Endothelial cell of umbilical vein (primary cell): ENCODE measurements at regions not wholly inside any gene's neighbourhood (a gene's known extent, or its start where the extent isn't known, plus 50 kb on each side); places are given as distances from the start of the nearest gene placed in this dataset.

ENCODE experiments used
- BruUV-seq: library from RNA; stranded (reverse); fragments of 400-500 nt; replicated peaks from 2 replicates; lab custom pipeline; 2021; lab: Mats Ljungman, UMichigan
- CTCF ChIA-PET: fragments of 300-600, 350-600 bp; sonication (Branson Sonifier 250); formaldehyde crosslinking; loops from one replicate; lab custom pipeline; 2021; ENCODE audit warnings: antibody characterized with exemption, inconsistent platforms; lab: Charles Lee
- POLR2A ChIA-PET: fragments of 300-600, 350-600 bp; sonication (Branson Sonifier 250); formaldehyde crosslinking; loops from one replicate; lab custom pipeline; 2021; ENCODE audit warnings: antibody characterized with exemption, inconsistent platforms; lab: Charles Lee
- DNase-seq: peaks from one replicate; pipeline ENCODE4 v3.0.0-alpha.2; 2011; ENCODE audit warnings: low read depth, low spot score
- FAIRE-seq: peaks from 2 replicates; lab custom pipeline; 2011; peaks lifted over from hg19 to GRCh38; lab: Jason Lieb, UNC
- H2AFZ ChIP-seq: 2 replicates; pipeline ENCODE4 v1.6.0; 2012; ENCODE audit warnings: low read depth, low read length, control low read depth, inconsistent platforms
- H3K27ac ChIP-seq: 2 replicates; pipeline ENCODE4 v1.5.1; 2011; ENCODE audit warnings: low read depth, mild to moderate bottlenecking, control low read depth, low read length, moderate library complexity; ENCODE audit not compliant: insufficient read depth
- H3K27me3 ChIP-seq, 2 experiments: 2 replicates each; pipeline versions ENCODE4 v1.6.0 to v1.6.1; 2011; ENCODE audit warnings: low read length in 2 of 2, mixed read lengths in 1 of 2; ENCODE audit not compliant: control insufficient read depth in 2 of 2, insufficient read depth in 2 of 2
- H3K36me3 ChIP-seq, 2 experiments: 2 replicates in 1 of 2; 3 replicates in 1 of 2; pipeline ENCODE4 v1.5.1; 2011; ENCODE audit warnings: low read length in 2 of 2, mild to moderate bottlenecking in 1 of 2, moderate library complexity in 1 of 2; ENCODE audit not compliant: control insufficient read depth in 2 of 2, insufficient read depth in 2 of 2; ENCODE audit errors: extremely low read depth in 1 of 2
- H3K4me1 ChIP-seq: 3 replicates; pipeline ENCODE4 v1.5.1; 2011; ENCODE audit warnings: mild to moderate bottlenecking, low read length; ENCODE audit not compliant: control insufficient read depth, insufficient read depth; ENCODE audit errors: extremely low read depth
- H3K4me2 ChIP-seq: 2 replicates; pipeline ENCODE4 v1.6.1; 2011; ENCODE audit warnings: low read length, control low read depth, mixed read lengths; ENCODE audit not compliant: insufficient read depth
- H3K4me3 ChIP-seq, 3 experiments: fragments of 200-600 bp in 1 of 3; sonication (generic), shearing (Covaris generic) in 1 of 3; replicated peaks in 1 of 3; 2 replicates each; pipeline ENCODE4 v1.5.1; 2011 to 2016; ENCODE audit warnings: control low read depth in 3 of 3, low read length in 3 of 3, mild to moderate bottlenecking in 2 of 3, inconsistent platforms in 1 of 3, low read depth in 1 of 3, moderate library complexity in 1 of 3; ENCODE audit not compliant: insufficient read depth in 1 of 3
- H3K79me2 ChIP-seq: 2 replicates; pipeline ENCODE4 v1.6.0; 2012; ENCODE audit warnings: low read length, inconsistent platforms; ENCODE audit not compliant: control insufficient read depth, insufficient read depth
- H3K9ac ChIP-seq: replicated peaks from 2 replicates; pipeline ENCODE3; 2011; ENCODE audit warnings: low read length, control low read depth; ENCODE audit not compliant: insufficient read depth; ENCODE audit errors: extremely low read depth
- H3K9me1 ChIP-seq: replicated peaks from 3 replicates; pipeline ENCODE4 v1.6.0; 2011; ENCODE audit warnings: mild to moderate bottlenecking, low read length; ENCODE audit not compliant: control insufficient read depth, insufficient read depth; ENCODE audit errors: extremely low read depth
- H3K9me3 ChIP-seq: replicated peaks from 2 replicates; pipeline ENCODE4 v1.5.1; 2012; ENCODE audit warnings: low read length, inconsistent platforms; ENCODE audit not compliant: control insufficient read depth, insufficient read depth
- H4K20me1 ChIP-seq: replicated peaks from 2 replicates; pipeline ENCODE3; 2011; ENCODE audit warnings: mild to moderate bottlenecking, low read length; ENCODE audit not compliant: control insufficient read depth, insufficient read depth; ENCODE audit errors: extremely low read depth
- EZH2 ChIP-seq: IDR thresholded peaks from 2 replicates; pipeline ENCODE4 v1.6.1; 2012; ENCODE audit warnings: borderline replicate concordance, low read depth, mild to moderate bottlenecking, moderate library complexity, low read length, inconsistent platforms; ENCODE audit not compliant: severe bottlenecking
- FOS ChIP-seq: IDR thresholded peaks from 2 replicates; pipeline ENCODE4 v1.6.1; 2011; ENCODE audit warnings: mild to moderate bottlenecking, low read length, moderate library complexity, borderline replicate concordance; ENCODE audit not compliant: insufficient read depth
- GATA2 ChIP-seq: IDR thresholded peaks from 2 replicates; pipeline ENCODE4 v1.7.0; 2011; ENCODE audit warnings: low read depth, mild to moderate bottlenecking, moderate library complexity, mixed read lengths, low read length; ENCODE audit not compliant: insufficient read length, insufficient read depth
- JUN ChIP-seq: IDR thresholded peaks from 2 replicates; pipeline ENCODE4 v1.6.1; 2011; ENCODE audit warnings: borderline replicate concordance, low read depth; ENCODE audit not compliant: insufficient read length, insufficient read depth
- MYC ChIP-seq: IDR thresholded peaks from one replicate; pipeline ENCODE4 v1.6.1; 2011; ENCODE audit warnings: mild to moderate bottlenecking, low read depth, low read length
- POLR2A ChIP-seq: IDR thresholded peaks from 2 replicates; pipeline ENCODE4 v1.6.1; 2012; ENCODE audit warnings: low read depth, mild to moderate bottlenecking, control low read depth, low read length
- POLR2AphosphoS5 ChIP-seq: IDR thresholded peaks from 2 replicates; pipeline ENCODE4 v1.6.1; 2012; ENCODE audit warnings: low read depth, mild to moderate bottlenecking, control low read depth, low read length, moderate library complexity; ENCODE audit not compliant: insufficient read depth
- dilution Hi-C: fragments of 300-500 bp; cut with MboI; formaldehyde crosslinking; loops from one replicate; pipeline ENCODE4 v1.15.0; 2019; ENCODE audit warnings: low sequenced_read_pairs; ENCODE audit not compliant: extremely low pct_ligation_motif_present
- intact Hi-C: fragments of 100-400 bp; cut with micrococcal nuclease; formaldehyde crosslinking; loops from one replicate; pipeline ENCODE4 v1.10.0; 2022
- TF ChIP-seq, protein P1 (sequence below): IDR thresholded peaks from 2 replicates; pipeline ENCODE4 v1.6.1; 2011; ENCODE audit not compliant: insufficient read depth, insufficient read length
- TF ChIP-seq, protein P2 (sequence below), 2 donors: IDR thresholded peaks; 1 replicate in 1 of 2; 2 replicates in 1 of 2; pipeline ENCODE4 v1.5.1; 2011; ENCODE audit warnings: low read length in 2 of 2, mild to moderate bottlenecking in 2 of 2, moderate library complexity in 2 of 2, control low read depth in 1 of 2, inconsistent platforms in 1 of 2, low read depth in 1 of 2; ENCODE audit not compliant: insufficient read depth in 1 of 2; ENCODE audit errors: extremely low read depth in 1 of 2

DNA sequence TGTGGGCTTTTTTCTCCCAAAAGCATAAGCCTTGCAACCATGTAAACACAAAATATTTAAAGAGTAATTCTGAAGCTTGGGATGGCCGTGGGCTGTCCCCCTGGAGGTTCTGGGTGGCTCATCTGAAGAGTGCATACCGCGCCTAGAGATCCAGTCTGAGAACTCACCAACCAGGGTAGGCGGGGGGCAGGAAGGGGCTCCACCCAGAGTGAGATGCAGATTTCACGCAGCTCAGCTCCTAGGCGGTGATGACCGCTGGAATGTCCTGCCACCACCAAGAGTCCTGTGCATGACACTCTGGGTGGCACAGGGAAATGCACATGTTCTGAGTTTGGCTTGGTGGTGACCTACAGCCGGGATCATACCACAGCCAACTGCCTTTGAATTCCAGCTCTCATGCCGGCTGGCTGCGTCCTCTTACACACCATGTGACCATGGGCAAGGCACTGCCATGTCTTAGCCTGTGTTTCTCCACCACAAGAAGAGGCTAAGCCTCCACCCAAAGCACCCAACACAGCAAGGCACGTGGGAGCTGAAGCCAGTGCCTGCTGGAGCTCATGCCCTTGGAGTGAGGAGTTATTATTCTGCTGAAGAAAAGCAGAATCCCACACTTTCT is 125.1 kb upstream of the IQSEC1 start:
- CTCF ChIA-PET, result no interaction called here
- no peaks in the 10 kb centered on the region for H4K20me1 ChIP-seq

More for the DNA sequence above, 125.1 kb upstream of the IQSEC1 start:
- no peaks in the 10 kb centered on the region for H3K9me3 ChIP-seq
- H3K4me2 ChIP-seq, result no peak overlapping the region
- no peak overlapping the region for H3K9ac ChIP-seq
- H2AFZ ChIP-seq, result no peak overlapping the region
- H3K79me2 ChIP-seq, result no peaks in the 10 kb centered on the region
- H3K27ac ChIP-seq, result no peak overlapping the region
- POLR2A ChIA-PET, result no interaction called here
- no peaks in the 10 kb centered on the region for H3K9me1 ChIP-seq
- H3K4me1 ChIP-seq, result no peaks in the 10 kb centered on the region
- BruUV-seq, result no TSS peak
- H3K4me3 ChIP-seq, result no peak overlapping the region
- H3K36me3 ChIP-seq, result no peaks in the 10 kb centered on the region
- no peak for FAIRE-seq
- intact Hi-C loops (no loop called here), dilution Hi-C loops (no loop called here)
- H3K27me3 ChIP-seq, result no peaks in the 10 kb centered on the region
- DNase-seq, result no peak
- TF ChIP-seq, protein P1, sequence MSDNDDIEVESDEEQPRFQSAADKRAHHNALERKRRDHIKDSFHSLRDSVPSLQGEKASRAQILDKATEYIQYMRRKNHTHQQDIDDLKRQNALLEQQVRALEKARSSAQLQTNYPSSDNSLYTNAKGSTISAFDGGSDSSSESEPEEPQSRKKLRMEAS, result no peak
- TF ChIP-seq FOS (no peak), POLR2AphosphoS5 (no peak), POLR2A (no peak), GATA2 (no peak), MYC (no peak), JUN (no peak), EZH2 (no peak)
- TF ChIP-seq, protein P2, sequence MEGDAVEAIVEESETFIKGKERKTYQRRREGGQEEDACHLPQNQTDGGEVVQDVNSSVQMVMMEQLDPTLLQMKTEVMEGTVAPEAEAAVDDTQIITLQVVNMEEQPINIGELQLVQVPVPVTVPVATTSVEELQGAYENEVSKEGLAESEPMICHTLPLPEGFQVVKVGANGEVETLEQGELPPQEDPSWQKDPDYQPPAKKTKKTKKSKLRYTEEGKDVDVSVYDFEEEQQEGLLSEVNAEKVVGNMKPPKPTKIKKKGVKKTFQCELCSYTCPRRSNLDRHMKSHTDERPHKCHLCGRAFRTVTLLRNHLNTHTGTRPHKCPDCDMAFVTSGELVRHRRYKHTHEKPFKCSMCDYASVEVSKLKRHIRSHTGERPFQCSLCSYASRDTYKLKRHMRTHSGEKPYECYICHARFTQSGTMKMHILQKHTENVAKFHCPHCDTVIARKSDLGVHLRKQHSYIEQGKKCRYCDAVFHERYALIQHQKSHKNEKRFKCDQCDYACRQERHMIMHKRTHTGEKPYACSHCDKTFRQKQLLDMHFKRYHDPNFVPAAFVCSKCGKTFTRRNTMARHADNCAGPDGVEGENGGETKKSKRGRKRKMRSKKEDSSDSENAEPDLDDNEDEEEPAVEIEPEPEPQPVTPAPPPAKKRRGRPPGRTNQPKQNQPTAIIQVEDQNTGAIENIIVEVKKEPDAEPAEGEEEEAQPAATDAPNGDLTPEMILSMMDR (IDR thresholded peaks at IDR 0.05; ENCODE audit: extremely low read depth in 1 of 2, insufficient read depth in 1 of 2, low read depth in 1 of 2, low read length in 2 of 2), result no peak
